GM23338 (cell line): ENCODE measurements at regions not wholly inside any gene's neighbourhood (a gene's known extent, or its start where the extent isn't known, plus 50 kb on each side); places are given as distances from the start of the nearest gene placed in this dataset.
A peak's percentile ranks its signal among the peaks of the same experiment; 100 is the strongest.

Source experiments
- ATAC-seq: fragments of 200-7000 bp; cut with Tn5 transposase; 3 replicates; pipeline ENCODE4 v1.9.1; 2020
- DNase-seq: peaks from one replicate; pipeline ENCODE4 v3.0.0-alpha.2; 2015; ENCODE audit warnings: low spot score
- H2AFZ ChIP-seq: fragments of 200-600 bp; sonication (generic); 2 replicates; pipeline ENCODE4 v1.8.0; 2016; ENCODE audit warnings: antibody characterized with exemption, mild to moderate bottlenecking, moderate library complexity
- H3F3A ChIP-seq: fragments of 200-600 bp; sonication (generic); replicated peaks from 2 replicates; pipeline ENCODE4 v1.8.0; 2017; ENCODE audit warnings: antibody characterized with exemption, mixed run types, low read depth
- H3K27ac ChIP-seq: fragments of 200-600 bp; sonication (generic); 2 replicates; pipeline ENCODE4 v1.6.1; 2016; ENCODE audit warnings: low read depth
- H3K27me3 ChIP-seq: fragments of 200-600 bp; sonication (generic); 2 replicates; pipeline ENCODE4 v1.8.0; 2016; ENCODE audit warnings: mild to moderate bottlenecking, mixed run types, moderate library complexity; ENCODE audit not compliant: insufficient read depth
- H3K36me3 ChIP-seq: fragments of 200-600 bp; sonication (generic); 2 replicates; pipeline ENCODE4 v1.8.0; 2016; ENCODE audit warnings: mild to moderate bottlenecking; ENCODE audit not compliant: insufficient read depth
- H3K4me1 ChIP-seq: fragments of 200-600 bp; sonication (generic); 2 replicates; pipeline ENCODE4 v1.8.0; 2016; ENCODE audit warnings: mild to moderate bottlenecking, moderate library complexity; ENCODE audit not compliant: insufficient read depth
- H3K4me2 ChIP-seq: fragments of 200-600 bp; sonication (generic); 2 replicates; pipeline ENCODE4 v1.7.1; 2017; ENCODE audit warnings: mixed run types
- H3K4me3 ChIP-seq: fragments of 200-600 bp; sonication (generic); 2 replicates; pipeline ENCODE4 v1.6.1; 2016; ENCODE audit warnings: mixed run types
- H3K79me2 ChIP-seq: fragments of 200-600 bp; sonication (generic); replicated peaks from 2 replicates; pipeline ENCODE4 v1.8.0; 2017; ENCODE audit warnings: mild to moderate bottlenecking; ENCODE audit not compliant: insufficient read depth
- H3K9me2 ChIP-seq: fragments of 200-600 bp; sonication (generic); 2 replicates; pipeline ENCODE4 v1.8.0; 2017; ENCODE audit not compliant: insufficient read depth
- H4K20me1 ChIP-seq: fragments of 200-600 bp; sonication (generic); replicated peaks from 2 replicates; pipeline ENCODE4 v1.8.0; 2017; ENCODE audit warnings: mild to moderate bottlenecking; ENCODE audit not compliant: insufficient read depth
- H3K27ac Mint-ChIP-seq: 2 replicates; pipeline ENCODE4 v1.8.0; 2020; ENCODE audit warnings: inconsistent platforms, mild to moderate bottlenecking, moderate library complexity, mixed read lengths
- H3K27me3 Mint-ChIP-seq: 3 replicates; pipeline ENCODE4 v1.8.0; 2022; ENCODE audit warnings: low read depth, mild to moderate bottlenecking, moderate library complexity, mixed read lengths, inconsistent platforms; ENCODE audit not compliant: insufficient read depth, poor library complexity
- H3K36me3 Mint-ChIP-seq: 3 replicates; pipeline ENCODE4 v1.8.0; 2021; ENCODE audit warnings: low read depth, mild to moderate bottlenecking, inconsistent platforms, moderate library complexity, mixed read lengths
- H3K4me1 Mint-ChIP-seq: 3 replicates; pipeline ENCODE4 v1.8.0; 2020; ENCODE audit warnings: mild to moderate bottlenecking, inconsistent platforms, mixed read lengths
- H3K4me3 Mint-ChIP-seq: 3 replicates; pipeline ENCODE4 v1.8.0; 2021; ENCODE audit warnings: moderate library complexity, mild to moderate bottlenecking, inconsistent platforms, mixed read lengths
- H3K9me3 Mint-ChIP-seq: 3 replicates; pipeline ENCODE4 v1.8.0; 2020; ENCODE audit warnings: moderate library complexity, mild to moderate bottlenecking, inconsistent platforms, mixed read lengths
- CREB1 ChIP-seq: fragments of 250-450 bp; sonication (Bioruptor Pico); IDR thresholded peaks from 2 replicates; pipeline ENCODE4 v1.5.0; 2020; ENCODE audit warnings: low read depth, mild to moderate bottlenecking, moderate library complexity
- EZH2 ChIP-seq: fragments of 200-600 bp; sonication (generic); IDR thresholded peaks from one replicate; pipeline ENCODE4 v1.8.0; 2017; ENCODE audit warnings: antibody characterized with exemption, mild to moderate bottlenecking, low read depth; ENCODE audit not compliant: unreplicated experiment
- POLR2AphosphoS5 ChIP-seq: IDR thresholded peaks from 2 replicates; pipeline ENCODE4 v1.6.1; 2016; ENCODE audit warnings: antibody characterized with exemption, low read depth
- REST ChIP-seq: IDR thresholded peaks from one replicate; pipeline ENCODE4 v1.6.1; 2018; ENCODE audit warnings: antibody characterized with exemption; ENCODE audit not compliant: unreplicated experiment
- STAT1 ChIP-seq: IDR thresholded peaks from one replicate; pipeline ENCODE4 v1.6.1; 2016; ENCODE audit warnings: antibody characterized with exemption; ENCODE audit not compliant: unreplicated experiment
- TF ChIP-seq, protein P1 (sequence below): fragments of 250-450 bp; sonication (Bioruptor Pico); IDR thresholded peaks from 2 replicates; pipeline ENCODE4 v1.5.0; 2020; ENCODE audit warnings: mild to moderate bottlenecking, moderate library complexity
- TF ChIP-seq, protein P2 (sequence below): IDR thresholded peaks from 2 replicates; pipeline ENCODE4 v1.6.1; 2016; ENCODE audit warnings: antibody characterized with exemption

GRCh38 chr5:107230367-107230766, 440.4 kb downstream of the EFNA5 start:
- no peak overlapping the region for H3K4me3 ChIP-seq
- H3K27me3 ChIP-seq, result no peaks in the 10 kb centered on the region
- no peaks in the 10 kb centered on the region for H3K79me2 ChIP-seq
- no peaks in the 10 kb centered on the region for H3K9me2 ChIP-seq
- no peak for DNase-seq
- H3K27ac ChIP-seq, result no peak overlapping the region
- Mint-ChIP-seq H3K9me3 (no peaks in the 10 kb centered on the region), H3K4me1 (peaks cover 7% of the 10 kb centered on the region; the same call in 2 of the 3 replicates), H3K27me3 (peaks cover 2% of the 10 kb centered on the region), H3K4me3 (no peak overlapping the region), H3K36me3 (no peaks in the 10 kb centered on the region), H3K27ac (no peak overlapping the region; the same call in 1 of the 2 replicates)
- H4K20me1 ChIP-seq, result no peaks in the 10 kb centered on the region
- H3F3A ChIP-seq, result no peaks in the 10 kb centered on the region
- H3K36me3 ChIP-seq, result no peaks in the 10 kb centered on the region
- ATAC-seq, result no peak
- H2AFZ ChIP-seq, result 0 out of 2 replicates have a peak overlapping the region, but pooled peaks have one; percentile 1
- TF ChIP-seq, protein P1, sequence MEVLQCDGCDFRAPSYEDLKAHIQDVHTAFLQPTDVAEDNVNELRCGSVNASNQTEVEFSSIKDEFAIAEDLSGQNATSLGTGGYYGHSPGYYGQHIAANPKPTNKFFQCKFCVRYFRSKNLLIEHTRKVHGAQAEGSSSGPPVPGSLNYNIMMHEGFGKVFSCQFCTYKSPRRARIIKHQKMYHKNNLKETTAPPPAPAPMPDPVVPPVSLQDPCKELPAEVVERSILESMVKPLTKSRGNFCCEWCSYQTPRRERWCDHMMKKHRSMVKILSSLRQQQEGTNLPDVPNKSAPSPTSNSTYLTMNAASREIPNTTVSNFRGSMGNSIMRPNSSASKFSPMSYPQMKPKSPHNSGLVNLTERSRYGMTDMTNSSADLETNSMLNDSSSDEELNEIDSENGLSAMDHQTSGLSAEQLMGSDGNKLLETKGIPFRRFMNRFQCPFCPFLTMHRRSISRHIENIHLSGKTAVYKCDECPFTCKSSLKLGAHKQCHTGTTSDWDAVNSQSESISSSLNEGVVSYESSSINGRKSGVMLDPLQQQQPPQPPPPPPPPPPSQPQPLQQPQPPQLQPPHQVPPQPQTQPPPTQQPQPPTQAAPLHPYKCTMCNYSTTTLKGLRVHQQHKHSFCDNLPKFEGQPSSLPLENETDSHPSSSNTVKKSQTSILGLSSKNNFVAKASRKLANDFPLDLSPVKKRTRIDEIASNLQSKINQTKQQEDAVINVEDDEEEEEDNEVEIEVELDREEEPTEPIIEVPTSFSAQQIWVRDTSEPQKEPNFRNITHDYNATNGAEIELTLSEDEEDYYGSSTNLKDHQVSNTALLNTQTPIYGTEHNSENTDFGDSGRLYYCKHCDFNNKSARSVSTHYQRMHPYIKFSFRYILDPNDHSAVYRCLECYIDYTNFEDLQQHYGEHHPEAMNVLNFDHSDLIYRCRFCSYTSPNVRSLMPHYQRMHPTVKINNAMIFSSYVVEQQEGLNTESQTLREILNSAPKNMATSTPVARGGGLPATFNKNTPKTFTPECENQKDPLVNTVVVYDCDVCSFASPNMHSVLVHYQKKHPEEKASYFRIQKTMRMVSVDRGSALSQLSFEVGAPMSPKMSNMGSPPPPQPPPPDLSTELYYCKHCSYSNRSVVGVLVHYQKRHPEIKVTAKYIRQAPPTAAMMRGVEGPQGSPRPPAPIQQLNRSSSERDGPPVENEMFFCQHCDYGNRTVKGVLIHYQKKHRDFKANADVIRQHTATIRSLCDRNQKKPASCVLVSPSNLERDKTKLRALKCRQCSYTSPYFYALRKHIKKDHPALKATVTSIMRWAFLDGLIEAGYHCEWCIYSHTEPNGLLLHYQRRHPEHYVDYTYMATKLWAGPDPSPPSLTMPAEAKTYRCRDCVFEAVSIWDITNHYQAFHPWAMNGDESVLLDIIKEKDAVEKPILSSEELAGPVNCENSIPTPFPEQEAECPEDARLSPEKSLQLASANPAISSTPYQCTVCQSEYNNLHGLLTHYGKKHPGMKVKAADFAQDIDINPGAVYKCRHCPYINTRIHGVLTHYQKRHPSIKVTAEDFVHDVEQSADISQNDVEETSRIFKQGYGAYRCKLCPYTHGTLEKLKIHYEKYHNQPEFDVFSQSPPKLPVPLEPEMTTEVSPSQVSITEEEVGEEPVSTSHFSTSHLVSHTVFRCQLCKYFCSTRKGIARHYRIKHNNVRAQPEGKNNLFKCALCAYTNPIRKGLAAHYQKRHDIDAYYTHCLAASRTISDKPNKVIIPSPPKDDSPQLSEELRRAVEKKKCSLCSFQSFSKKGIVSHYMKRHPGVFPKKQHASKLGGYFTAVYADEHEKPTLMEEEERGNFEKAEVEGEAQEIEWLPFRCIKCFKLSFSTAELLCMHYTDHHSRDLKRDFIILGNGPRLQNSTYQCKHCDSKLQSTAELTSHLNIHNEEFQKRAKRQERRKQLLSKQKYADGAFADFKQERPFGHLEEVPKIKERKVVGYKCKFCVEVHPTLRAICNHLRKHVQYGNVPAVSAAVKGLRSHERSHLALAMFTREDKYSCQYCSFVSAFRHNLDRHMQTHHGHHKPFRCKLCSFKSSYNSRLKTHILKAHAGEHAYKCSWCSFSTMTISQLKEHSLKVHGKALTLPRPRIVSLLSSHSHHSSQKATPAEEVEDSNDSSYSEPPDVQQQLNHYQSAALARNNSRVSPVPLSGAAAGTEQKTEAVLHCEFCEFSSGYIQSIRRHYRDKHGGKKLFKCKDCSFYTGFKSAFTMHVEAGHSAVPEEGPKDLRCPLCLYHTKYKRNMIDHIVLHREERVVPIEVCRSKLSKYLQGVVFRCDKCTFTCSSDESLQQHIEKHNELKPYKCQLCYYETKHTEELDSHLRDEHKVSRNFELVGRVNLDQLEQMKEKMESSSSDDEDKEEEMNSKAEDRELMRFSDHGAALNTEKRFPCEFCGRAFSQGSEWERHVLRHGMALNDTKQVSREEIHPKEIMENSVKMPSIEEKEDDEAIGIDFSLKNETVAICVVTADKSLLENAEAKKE, result no peak
- TF ChIP-seq STAT1, result no peak
- no peak for TF ChIP-seq CREB1 (CRISPR knock-in tag)
- H3K4me1 ChIP-seq, result no peaks in the 10 kb centered on the region
- no peak overlapping the region for H3K4me2 ChIP-seq

- Mint-ChIP-seq H3K9me3 (no peaks in the 10 kb centered on the region), H3K27ac (no peak overlapping the region), H3K4me1 (peaks cover 3% of the 10 kb centered on the region; the same call in 1 of the 3 replicates), H3K36me3 (no peaks in the 10 kb centered on the region), H3K4me3 (no peak overlapping the region), H3K27me3 (peaks cover 4% of the 10 kb centered on the region)
- H3K36me3 ChIP-seq, result no peaks in the 10 kb centered on the region
- H3K4me1 ChIP-seq, result no peaks in the 10 kb centered on the region
- no peak overlapping the region for H2AFZ ChIP-seq
- no peak for ATAC-seq
- H4K20me1 ChIP-seq, result no peaks in the 10 kb centered on the region
- H3K4me3 ChIP-seq, result no peak overlapping the region
- H3K9me2 ChIP-seq, result no peaks in the 10 kb centered on the region
- no peak overlapping the region for H3K27ac ChIP-seq
- DNase-seq, result no peak
- no peaks in the 10 kb centered on the region for H3K79me2 ChIP-seq
- no peaks in the 10 kb centered on the region for H3K27me3 ChIP-seq
- H3F3A ChIP-seq, result no peaks in the 10 kb centered on the region
- no peak overlapping the region for H3K4me2 ChIP-seq
- TF ChIP-seq REST (no peak), STAT1 (no peak), POLR2AphosphoS5 (no peak), EZH2 (no peak)
- TF ChIP-seq, protein P2, sequence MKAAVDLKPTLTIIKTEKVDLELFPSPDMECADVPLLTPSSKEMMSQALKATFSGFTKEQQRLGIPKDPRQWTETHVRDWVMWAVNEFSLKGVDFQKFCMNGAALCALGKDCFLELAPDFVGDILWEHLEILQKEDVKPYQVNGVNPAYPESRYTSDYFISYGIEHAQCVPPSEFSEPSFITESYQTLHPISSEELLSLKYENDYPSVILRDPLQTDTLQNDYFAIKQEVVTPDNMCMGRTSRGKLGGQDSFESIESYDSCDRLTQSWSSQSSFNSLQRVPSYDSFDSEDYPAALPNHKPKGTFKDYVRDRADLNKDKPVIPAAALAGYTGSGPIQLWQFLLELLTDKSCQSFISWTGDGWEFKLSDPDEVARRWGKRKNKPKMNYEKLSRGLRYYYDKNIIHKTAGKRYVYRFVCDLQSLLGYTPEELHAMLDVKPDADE, result no peak
Observed at GRCh38 chr5:107228226-107228625, 442.5 kb downstream of the EFNA5 start.
